Right ventricle myocardium inferior (tissue), 1 donor: ENCODE measurements at regions not wholly inside any gene's neighbourhood (a gene's known extent, or its start where the extent isn't known, plus 50 kb on each side); places are given as distances from the start of the nearest gene placed in this dataset.

ENCODE experiments used
- ATAC-seq: fragments of 200-7000 bp; cut with Tn5 transposase; one replicate; pipeline ENCODE4 v1.9.1; 2020; ENCODE audit warnings: mild to moderate bottlenecking, moderate library complexity
- DNase-seq: peaks from one replicate; pipeline ENCODE4 v3.0.0; 2021; ENCODE audit errors: missing footprints
- intact Hi-C: fragments of 100-400 bp; cut with DNase I; formaldehyde crosslinking; loops from one replicate; pipeline ENCODE4 v1.11.0; 2022
- donor health status: DM: no; HTN: yes; CAD: no; lungs with severe emphysema.

DNA sequence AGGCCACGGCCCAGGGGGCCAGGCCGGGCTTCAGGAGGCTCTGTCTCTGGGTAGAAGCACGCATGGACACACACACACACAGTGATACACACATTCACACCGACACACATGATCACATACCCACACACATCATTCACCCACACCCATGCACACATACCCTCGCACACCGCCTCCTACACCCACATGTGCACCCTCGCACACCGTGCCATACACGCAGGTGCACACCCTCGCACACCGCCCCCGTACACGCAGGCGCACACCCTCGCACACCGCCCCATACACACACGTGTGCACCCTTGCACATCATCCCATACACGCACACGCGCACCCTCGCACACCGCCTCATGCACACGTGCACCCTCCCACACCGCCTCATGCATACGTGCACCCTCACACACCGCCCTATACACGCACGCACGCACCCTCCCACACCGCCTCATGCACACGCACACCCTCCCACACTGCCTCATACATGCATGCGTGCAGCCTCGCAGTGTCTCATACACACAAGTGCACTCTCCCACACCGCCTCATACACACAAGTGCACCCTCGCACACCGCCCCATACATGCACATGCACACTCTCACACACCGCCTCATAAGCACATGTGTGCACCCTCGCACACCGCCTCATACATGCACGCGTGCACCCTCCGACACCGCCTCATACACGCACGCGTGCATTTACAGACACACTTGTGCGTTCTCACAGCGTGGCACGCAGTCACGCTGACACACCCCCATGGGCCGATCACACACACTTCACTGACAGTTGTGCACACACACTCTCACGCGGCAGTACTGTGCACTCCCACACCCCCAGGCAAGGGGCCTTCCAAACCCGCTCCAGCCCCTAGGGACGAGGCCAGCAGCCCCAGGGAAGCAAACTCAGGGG is 128.1 kb downstream of the SIK1 start:
- peak; percentile 67 for DNase-seq
- ATAC-seq = no peak
- intact Hi-C loops = loop anchor here (5.0 kb wide), 1 partner anchor 34 kb away; no protein-coding TSS in a partner anchor

DNA sequence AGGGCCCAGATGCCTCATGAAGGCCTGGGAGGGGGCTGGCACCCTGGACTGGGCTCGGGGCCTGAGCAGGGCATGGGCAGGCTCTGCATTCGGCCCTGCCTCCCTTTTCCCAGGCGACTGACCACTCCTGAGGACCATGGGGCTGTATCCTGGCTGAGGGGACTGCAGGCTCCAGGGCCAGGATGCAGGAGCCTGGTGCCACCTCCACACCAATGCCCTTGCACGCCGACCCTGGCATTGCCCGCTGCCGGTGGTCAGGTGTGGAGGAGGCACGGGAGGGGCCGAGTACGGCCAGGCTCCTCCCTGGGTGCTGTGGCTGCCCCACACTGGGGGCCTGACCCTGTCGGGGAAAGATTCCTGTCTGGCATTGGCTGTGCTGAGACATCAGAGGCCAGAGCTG is 128.9 kb downstream of the SIK1 start:
- ATAC-seq = no peak
- intact Hi-C loops = loop anchor here (5.0 kb wide), 1 partner anchor 34 kb away; no protein-coding TSS in a partner anchor
- peak; percentile 17 for DNase-seq

DNA sequence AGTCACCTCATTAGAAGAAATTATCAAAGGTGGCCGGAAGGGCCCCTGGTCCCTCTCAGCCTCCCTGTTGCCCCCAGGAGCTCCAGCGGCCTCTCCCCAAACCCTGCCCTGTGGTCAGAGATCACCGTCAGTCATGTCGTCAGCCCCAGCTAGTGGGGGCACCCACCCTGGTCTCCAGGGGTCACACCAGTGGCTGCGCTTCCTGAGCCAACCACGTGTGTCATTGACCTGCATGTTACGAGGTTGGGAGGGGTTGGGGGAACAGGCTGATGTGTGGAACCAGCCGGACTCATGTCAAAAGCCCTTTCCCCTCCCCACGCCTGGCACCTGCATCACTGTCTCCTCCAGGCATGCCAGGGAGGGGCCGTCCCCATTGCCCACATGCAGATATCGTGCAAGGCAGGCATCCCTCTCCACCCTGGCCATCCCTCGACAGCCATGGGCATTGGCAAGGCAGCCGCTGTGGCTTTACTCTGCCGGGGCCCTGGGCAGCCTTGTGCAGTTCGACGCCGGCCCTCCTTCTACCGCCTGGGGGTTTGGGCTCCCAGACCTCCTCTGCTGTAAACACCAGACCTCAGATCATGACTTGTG is 128.7 kb downstream of the CRYAA start:
- intact Hi-C loops = loop anchor here (5.0 kb wide), 1 partner anchor 35 kb away; no protein-coding TSS in a partner anchor
- DNase-seq (peak; percentile 50), ATAC-seq (no peak)

DNA sequence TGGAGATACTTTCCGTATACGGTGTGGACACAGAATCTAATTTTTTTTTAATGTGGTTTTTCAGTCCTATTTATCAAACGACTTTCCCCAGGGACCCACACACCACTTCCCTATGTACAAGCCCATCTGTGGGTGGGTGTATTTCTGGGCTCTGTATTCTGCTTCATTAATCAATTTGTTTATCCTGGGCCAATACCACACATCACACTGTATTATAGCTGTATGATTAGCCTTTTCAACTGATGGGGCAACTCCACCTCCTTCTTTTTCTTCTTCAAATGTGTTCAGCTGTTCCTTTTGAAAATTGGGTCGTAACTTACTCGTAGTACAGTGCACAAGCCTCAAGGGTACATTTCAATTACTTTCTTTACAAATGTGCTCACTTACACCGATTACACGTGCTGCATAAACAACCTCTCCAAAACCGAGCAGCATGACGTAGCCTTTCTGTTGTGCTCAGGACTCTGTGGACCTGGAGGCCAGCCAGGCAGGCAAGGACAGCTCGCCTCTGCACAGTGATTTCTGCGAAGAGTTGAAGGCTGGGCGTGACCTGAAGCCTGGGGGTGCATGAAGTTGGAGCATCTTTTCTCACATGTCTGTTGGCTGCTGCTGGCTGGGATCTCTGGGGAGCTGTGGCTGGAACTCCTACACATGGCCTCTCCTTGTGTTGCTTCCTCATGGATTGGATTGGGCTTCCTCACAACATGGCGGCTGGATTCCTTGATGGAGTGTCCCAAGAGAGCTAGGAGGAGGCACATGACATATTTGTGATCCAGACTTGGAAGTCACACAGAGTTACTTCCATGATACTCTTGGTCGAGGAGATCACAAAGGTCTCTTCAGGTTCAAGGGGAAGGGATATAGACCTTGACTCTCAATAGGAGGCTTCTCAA is 126.5 kb downstream of the CRYAA start:
- no peak for ATAC-seq
- intact Hi-C loops = loop anchor here (5.0 kb wide), 1 partner anchor 37 kb away; no protein-coding TSS in a partner anchor
- peak; percentile 44 for DNase-seq

DNA sequence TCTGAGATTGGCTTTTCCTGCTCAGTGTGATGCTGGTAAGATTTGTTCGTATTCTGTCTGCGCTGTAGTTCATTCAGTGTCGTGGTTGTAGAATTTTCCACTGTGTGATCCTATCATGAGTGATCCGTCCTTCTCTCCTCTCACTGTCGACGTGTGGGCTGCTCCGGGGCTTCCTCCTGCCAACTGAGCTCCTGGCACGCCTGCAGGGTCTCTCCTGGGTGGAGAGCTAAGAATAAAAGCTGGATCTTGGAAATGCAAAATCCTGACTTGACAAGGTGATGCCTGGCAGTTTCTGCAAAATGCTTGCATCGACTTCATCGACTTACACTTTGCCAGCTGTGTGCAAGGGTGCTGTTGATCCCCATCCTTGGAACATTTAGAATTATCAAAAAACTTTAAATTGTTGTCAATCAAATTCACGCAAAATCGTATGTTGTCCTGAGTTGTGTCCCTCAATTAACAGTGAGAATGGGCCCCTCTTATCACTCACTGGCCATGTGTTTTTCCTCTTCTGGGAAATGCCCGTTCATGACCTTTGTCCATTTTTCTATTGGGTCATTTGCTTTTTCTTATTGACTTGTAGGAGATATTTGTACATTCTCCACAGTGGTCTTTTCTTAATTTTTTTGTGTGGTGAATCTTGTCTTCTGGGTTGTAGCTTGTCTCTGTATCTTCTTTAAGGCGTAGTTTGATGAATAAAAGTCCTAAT is 125.5 kb downstream of the CRYAA start:
- DNase-seq = peak; percentile 59
- peak; percentile 74 for ATAC-seq
- intact Hi-C loops = no loop called here

DNA sequence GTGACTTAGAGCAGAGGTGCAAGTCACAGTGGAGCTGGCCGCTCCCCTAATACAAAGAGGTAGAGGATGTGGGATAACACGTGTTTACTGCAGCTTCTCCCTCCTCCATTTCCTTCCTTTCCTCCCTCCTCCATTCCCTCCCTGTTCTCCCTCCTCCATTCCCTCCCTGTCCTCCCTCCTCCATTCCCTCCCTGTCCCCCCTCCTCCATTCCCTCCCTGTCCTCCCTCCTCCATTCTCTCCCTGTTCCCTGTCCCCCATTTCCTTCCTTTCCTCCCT is 124.0 kb downstream of the CRYAA start:
- DNase-seq (no peak), ATAC-seq (no peak)
- intact Hi-C loops = no loop called here

DNA sequence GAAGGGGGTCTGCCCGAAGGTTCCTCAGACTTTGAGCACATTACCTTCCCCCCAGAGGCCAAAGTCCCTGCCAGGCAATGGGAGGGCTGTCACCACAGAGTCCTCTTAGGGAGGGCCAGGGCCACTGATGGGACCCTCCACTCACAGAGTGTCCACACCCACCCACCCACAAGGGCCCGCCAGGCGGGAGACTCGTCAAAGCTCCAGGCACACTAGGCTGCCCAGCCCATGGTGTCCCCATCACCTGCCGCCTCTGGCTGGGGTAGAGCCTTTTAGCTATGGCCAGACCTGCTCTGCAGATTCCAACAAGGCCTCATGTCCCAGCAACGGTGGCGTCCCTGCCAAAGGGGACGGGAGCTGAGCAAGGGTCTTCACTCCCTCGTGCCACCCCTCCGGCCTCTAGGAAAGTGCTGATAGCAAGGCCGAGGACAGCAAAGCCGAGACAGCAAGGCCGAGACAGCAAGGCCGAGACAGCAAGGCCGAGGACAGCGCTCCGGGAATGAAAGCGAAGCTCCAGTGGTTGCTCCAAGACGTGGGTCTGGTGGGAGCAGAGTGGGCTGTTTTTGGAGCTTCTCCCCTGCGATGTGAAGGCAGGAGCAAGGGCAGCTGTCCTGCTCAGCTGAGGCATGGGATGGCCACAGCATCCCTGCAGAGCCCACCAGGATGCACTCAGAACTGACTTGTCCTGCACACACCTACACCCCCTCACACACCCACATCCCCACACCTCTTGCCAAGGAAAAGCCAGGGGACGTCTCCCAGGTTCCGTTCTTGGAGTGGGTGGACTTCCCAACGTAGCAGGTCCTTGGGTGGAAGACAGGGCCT is 123.4 kb downstream of the CRYAA start:
- ATAC-seq (no peak), DNase-seq (peak; percentile 50)
- intact Hi-C loops = no loop called here

DNA sequence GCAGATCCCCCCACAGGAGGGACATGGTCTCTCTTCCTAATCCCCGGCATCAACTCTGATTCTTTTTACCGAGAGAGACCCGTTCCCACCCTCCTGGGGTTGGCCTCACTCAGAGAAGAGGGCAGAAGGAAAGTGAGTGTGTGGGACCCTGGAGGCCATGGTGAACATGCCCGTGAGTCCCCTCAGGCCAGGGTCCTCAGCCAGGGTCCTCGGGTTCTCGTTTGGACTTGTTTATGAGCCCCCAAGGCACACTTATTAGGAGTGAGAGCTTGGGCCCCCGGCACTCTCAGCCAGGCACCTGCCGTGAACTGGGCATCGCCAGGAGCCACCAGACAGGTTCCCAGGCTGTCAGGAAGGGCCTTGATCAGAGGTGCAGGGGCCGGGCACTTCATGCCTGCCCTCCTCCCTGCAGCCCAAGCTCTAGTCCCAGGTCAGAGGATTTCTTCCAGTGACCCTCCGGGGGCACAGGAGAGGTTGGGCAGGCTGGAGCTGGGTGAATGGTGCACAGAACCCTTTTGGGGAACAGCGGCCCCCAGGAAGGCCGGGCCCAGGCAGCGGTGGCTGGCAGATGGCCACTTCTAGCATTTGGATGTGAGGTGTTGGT is 122.6 kb downstream of the CRYAA start:
- DNase-seq (peak; percentile 25), ATAC-seq (no peak)
- intact Hi-C loops = no loop called here

DNA sequence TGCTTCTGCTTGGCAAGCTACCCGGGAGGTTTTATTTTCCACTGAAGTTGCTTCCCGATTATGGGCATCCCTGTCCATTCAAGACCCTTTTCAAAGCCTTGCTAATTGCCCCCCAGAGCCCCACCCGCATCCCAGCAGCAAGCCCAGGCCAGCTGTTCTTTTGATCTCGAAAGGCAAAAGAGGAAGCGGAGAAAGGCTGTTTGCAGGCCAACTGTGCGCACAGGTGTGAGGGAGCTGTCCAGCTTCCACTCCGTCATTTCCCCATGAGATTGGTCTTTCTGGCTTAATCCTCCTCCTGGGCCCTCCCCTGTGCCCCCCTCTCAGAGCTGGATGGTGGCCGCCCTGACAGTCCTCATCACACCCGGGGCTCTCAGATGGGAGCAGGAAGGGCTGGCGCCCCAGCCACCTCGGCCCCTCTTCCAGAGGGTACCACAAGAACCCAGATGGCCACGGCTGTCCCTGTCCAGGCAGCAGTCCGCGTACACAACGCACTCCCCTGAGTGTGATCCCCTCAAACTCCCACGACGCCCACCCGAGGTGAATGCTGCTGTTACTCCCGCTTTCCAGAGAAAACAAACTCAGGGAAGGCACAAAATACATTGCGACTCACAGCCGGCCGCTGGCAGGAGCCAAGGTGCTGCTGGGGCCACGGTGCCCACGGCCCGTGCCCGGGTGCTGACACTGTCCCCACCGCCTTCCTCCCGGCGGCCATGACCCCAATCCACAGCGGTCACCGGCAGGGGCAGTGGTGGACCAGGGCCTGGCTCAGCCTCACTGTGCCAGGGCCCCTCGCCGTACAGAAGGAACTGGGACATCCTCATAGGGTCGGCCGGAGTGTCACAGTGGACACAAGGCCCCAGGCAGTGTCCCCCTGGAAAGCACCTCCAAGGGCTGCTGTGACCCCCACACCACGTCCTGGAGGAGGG is 121.9 kb downstream of the CRYAA start:
- no peak for ATAC-seq
- intact Hi-C loops = no loop called here

DNA sequence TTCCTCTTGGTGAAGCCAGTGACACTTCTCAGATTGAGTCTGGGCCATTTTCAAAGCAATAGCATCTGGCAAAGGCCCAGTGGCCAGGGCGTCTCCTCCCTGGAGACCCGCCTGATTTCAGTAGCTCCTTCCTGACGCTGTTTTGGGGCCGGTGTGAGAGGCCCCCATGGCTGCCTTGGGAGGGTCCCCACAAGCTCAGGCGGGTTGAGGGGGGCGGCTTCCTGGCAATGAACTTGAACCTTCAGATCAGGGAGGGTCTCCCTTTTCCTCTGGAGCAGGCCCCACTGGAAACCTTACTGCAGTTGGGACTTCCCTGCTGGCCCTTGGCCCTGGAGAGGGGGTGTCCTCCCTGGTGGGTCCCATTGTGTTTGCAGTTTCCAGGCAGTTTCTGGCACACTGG is 121.2 kb downstream of the CRYAA start:
- intact Hi-C loops = no loop called here
- peak; percentile 9 for DNase-seq
- no peak for ATAC-seq

More for the DNA sequence above, 121.9 kb downstream of the CRYAA start:
- peak; percentile 50 for DNase-seq

DNA sequence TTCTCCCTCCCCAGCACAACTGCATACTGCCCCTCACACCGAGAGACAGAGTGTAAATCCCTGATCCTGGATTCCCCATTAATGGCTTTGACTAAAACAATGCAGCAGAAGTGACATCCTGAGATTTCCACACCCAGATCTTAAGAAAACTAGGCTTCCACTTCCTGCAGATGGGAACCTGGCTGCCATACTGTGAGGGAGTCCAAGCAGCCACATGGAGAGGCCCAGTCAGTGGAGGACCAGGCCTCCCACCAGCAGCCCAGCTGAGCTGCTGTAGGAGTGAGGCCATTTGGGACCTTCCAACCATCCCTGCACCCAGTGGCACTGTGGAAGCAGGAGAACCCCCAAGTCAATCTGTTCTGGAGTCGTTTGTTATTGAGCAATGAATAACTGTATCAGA is 120.6 kb downstream of the CRYAA start:
- ATAC-seq = no peak
- peak; percentile 11 for DNase-seq
- intact Hi-C loops = no loop called here

DNA sequence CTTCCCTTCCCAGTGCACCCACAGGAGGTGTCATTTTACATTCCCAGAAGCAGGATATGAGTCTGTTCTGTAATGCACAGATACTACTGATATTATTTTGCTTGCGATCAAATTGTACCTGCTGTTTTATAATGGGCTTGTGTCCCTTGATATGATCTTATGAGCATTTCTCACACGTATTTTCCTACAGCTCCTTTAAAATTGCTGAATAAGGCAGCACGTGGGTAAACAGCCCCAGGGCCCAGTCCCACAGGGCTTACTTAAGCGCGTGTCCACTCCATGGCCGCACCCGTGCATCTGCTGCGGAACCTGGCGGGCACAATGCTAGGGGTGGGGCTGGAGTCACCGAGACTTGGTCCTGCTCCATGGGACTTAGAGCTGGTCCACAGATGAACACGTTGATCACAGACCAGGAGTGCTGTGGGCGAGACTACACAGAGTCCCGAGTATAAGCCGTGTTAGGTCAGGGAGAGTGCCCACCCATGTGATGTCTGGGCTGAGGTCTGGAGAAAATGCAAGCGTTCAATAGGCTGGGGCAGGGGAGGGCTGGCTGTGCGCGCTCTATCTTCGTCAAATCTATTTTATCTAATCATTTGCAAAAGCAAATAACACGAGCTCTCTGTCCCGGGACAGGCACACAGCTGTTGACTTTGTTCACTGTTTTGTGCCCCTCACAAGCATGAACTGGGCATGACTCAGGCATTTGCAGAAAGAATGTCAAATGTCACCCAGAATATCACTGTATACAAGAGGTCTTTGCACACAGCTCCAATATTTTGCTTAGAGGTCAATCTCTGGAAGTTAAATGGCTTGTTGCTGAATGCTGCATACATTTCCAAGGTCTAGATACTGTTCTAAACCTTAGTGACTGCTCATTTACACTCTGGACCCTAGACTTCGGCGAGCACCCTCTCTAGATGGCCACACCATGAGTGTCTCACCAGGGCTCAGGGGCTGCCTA is 119.3 kb downstream of the CRYAA start:
- DNase-seq (peak; percentile 47), ATAC-seq (no peak)
- intact Hi-C loops = no loop called here

DNA sequence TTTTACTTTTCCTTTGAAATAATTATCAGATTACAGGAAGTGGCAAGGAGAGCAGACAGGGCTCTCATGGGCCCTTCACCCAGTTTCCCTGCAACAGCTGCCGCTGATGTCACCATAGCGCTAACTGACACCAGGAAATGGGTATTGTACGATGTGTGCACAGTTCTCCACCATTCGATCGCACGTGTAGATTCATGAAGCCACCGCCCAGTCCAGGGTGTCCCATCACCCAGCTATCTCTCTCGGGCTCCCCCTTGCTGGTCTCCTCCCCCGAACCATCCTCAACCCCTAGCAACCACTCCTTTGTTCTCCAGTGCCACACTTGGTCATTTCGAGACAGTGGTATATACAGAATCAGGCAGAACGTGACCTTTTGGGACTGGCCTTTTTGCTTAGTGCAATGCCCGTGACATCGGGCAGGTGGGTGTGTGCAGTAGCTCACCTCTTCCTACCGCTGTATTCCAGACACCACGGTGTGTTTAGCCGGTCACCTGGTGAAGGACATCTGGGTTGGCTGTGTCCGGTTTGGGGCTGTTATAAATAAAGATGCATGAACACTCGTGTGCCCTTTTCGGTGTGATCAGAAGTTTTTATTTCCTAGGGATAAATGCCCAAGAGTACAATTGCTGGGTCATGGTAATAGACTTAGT is 118.4 kb downstream of the CRYAA start:
- intact Hi-C loops = no loop called here
- ATAC-seq (no peak), DNase-seq (no peak)

DNA sequence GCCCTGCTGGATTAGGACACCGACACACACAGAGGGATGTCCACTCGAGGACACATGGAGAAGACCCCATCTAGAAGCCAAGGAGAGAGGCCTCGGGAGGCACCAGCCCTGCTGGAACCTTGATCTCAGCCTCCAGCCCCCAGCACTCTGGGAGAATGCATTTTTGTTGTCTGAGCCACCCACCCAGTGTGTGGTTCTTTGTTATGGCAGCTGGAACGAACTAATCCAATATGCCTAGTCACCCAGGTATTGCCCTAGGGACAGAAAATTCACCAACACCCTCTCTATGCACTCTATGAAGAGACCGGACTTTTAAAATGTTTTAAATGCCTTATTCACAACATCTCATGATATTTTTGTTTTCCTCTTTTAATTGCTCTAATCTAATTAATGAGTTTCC is 117.4 kb downstream of the CRYAA start:
- intact Hi-C loops = no loop called here
- ATAC-seq (no peak), DNase-seq (no peak)

DNA sequence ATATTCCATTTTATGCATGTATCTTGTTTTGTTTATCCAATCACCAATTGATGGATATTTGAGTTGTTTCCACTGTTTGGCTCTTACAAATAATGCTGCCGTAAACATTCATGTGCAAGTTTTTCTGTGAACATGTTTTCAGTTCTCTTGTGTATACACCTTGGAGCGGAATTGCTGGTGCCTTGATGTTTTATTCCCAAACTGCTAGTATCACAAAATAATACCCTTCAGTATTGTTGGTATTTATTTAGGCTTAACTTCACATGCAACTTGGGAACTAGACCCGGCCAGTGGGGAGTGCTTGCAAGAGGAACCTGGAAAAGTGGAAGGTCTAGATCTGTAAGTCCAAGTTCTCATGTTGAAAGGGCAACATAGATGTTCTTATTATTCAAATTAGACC is 115.9 kb downstream of the CRYAA start:
- ATAC-seq (no peak), DNase-seq (no peak)
- intact Hi-C loops = no loop called here
